ENCODE measurements at regions not wholly inside any gene's neighbourhood (a gene's known extent, or its start where the extent isn't known, plus 50 kb on each side); places are given as distances from the start of the nearest gene placed in this dataset.
A peak's percentile ranks its signal among the peaks of the same experiment; 100 is the strongest.

GRCh38 chr1:43047135-43047534 lies 88.5 kb upstream of the SLC2A1 start:
- in situ Hi-C loops (cut with MboI; ENCODE audit: low sequenced_read_pairs, unreplicated experiment) = no loop called here
- DNase-seq (ENCODE audit: low spot score) = no peak

GRCh38 chr1:43044572-43045361 lies 86.1 kb upstream of the SLC2A1 start:
- no peak for DNase-seq (ENCODE audit: low spot score)
- no peak for TF ChIP-seq CTCF (IDR thresholded peaks at IDR 0.05; ENCODE audit: borderline replicate concordance, control extremely low read depth, extremely low read depth, insufficient read depth, missing control alignments)
- in situ Hi-C loops (cut with MboI; ENCODE audit: low sequenced_read_pairs, unreplicated experiment) = no loop called here

More at GRCh38 chr1:43047135-43047534, 88.5 kb upstream of the SLC2A1 start:
- TF ChIP-seq CTCF (IDR thresholded peaks at IDR 0.05; ENCODE audit: borderline replicate concordance, control extremely low read depth, extremely low read depth, insufficient read depth, missing control alignments) = no peak

GRCh38 chr1:43043695-43044094 lies 85.0 kb upstream of the SLC2A1 start:
- in situ Hi-C loops (cut with MboI; ENCODE audit: low sequenced_read_pairs, unreplicated experiment) = no loop called here
- no peak for TF ChIP-seq CTCF (IDR thresholded peaks at IDR 0.05; ENCODE audit: borderline replicate concordance, control extremely low read depth, extremely low read depth, insufficient read depth, missing control alignments)

GRCh38 chr1:43042773-43043457 lies 84.2 kb upstream of the SLC2A1 start:
- DNase-seq (ENCODE audit: low spot score) = no peak
- TF ChIP-seq CTCF (IDR thresholded peaks at IDR 0.05; ENCODE audit: borderline replicate concordance, control extremely low read depth, extremely low read depth, insufficient read depth, missing control alignments) = peak; percentile 7

More at GRCh38 chr1:43043695-43044094, 85.0 kb upstream of the SLC2A1 start:
- no peak for DNase-seq (ENCODE audit: low spot score)

GRCh38 chr1:43042127-43042526 lies 83.5 kb upstream of the SLC2A1 start:
- DNase-seq (ENCODE audit: low spot score) = no peak
- in situ Hi-C loops (cut with MboI; ENCODE audit: low sequenced_read_pairs, unreplicated experiment) = no loop called here
- TF ChIP-seq CTCF (IDR thresholded peaks at IDR 0.05; ENCODE audit: borderline replicate concordance, control extremely low read depth, extremely low read depth, insufficient read depth, missing control alignments) = no peak

More at GRCh38 chr1:43042773-43043457, 84.2 kb upstream of the SLC2A1 start:
- in situ Hi-C loops (cut with MboI; ENCODE audit: low sequenced_read_pairs, unreplicated experiment) = no loop called here

GRCh38 chr1:43041591-43041990 lies 82.9 kb upstream of the SLC2A1 start:
- DNase-seq (ENCODE audit: low spot score) = no peak
- TF ChIP-seq CTCF (IDR thresholded peaks at IDR 0.05; ENCODE audit: borderline replicate concordance, control extremely low read depth, extremely low read depth, insufficient read depth, missing control alignments) = no peak
- in situ Hi-C loops (cut with MboI; ENCODE audit: low sequenced_read_pairs, unreplicated experiment) = no loop called here

Measured in GM13976 (cell line).